Panc1 (cell line): ENCODE measurements at regions not wholly inside any gene's neighbourhood (a gene's known extent, or its start where the extent isn't known, plus 50 kb on each side); places are given as distances from the start of the nearest gene placed in this dataset.

Experiments
- ATAC-seq: fragments of 200-7000 bp; cut with Tn5 transposase; 2 replicates; pipeline ENCODE4 v1.9.1; 2020; ENCODE audit warnings: mild to moderate bottlenecking, moderate library complexity
- BruUV-seq: library from RNA; stranded (reverse); fragments of 400-500 nt; replicated peaks from 2 replicates; lab custom pipeline; 2021; lab: Mats Ljungman, UMichigan
- CTCF ChIA-PET: fragments of 300-600 bp; sonication (Branson Sonifier 250); formaldehyde crosslinking; loops from one replicate; lab custom pipeline; 2022; ENCODE audit warnings: antibody characterized with exemption; lab: Charles Lee
- POLR2A ChIA-PET: fragments of 300-600 bp; sonication (Branson Sonifier 250); formaldehyde crosslinking; loops from one replicate; lab custom pipeline; 2022; ENCODE audit warnings: antibody characterized with exemption; lab: Charles Lee
- DNase-seq: peaks from one replicate; pipeline ENCODE4 v3.0.0-alpha.2; 2010; ENCODE audit warnings: low read depth, low spot score
- H3K27ac ChIP-seq: 2 replicates; pipeline ENCODE4 v1.5.1; 2011; ENCODE audit warnings: mild to moderate bottlenecking, low read length, inconsistent platforms
- H3K27me3 ChIP-seq: fragments of 200-500 bp; sonication (Bioruptor generic); 2 replicates; pipeline ENCODE4 v1.6.0; 2014; ENCODE audit warnings: low read length, inconsistent platforms; ENCODE audit not compliant: control insufficient read depth, insufficient read depth
- H3K36me3 ChIP-seq: fragments of 200-500 bp; sonication (Bioruptor generic); 2 replicates; pipeline ENCODE4 v1.5.1; 2014; ENCODE audit warnings: inconsistent platforms, mild to moderate bottlenecking, low read length, moderate library complexity; ENCODE audit not compliant: control insufficient read depth, insufficient read depth
- H3K4me1 ChIP-seq: 2 replicates; pipeline ENCODE4 v1.5.1; 2011; ENCODE audit warnings: inconsistent platforms, mild to moderate bottlenecking, low read length, moderate library complexity; ENCODE audit not compliant: control insufficient read depth, insufficient read depth
- H3K4me3 ChIP-seq, 2 experiments: 2 replicates each; pipeline ENCODE4 v1.5.1; 2011 to 2012; ENCODE audit warnings: low read depth in 2 of 2, low read length in 2 of 2, mild to moderate bottlenecking in 2 of 2, inconsistent platforms in 1 of 2, moderate library complexity in 1 of 2
- H3K9me3 ChIP-seq: fragments of 200-500 bp; sonication (Bioruptor generic); 2 replicates; pipeline ENCODE4 v1.5.1; 2014; ENCODE audit warnings: low read depth, mild to moderate bottlenecking, inconsistent platforms, low read length, moderate library complexity; ENCODE audit not compliant: control insufficient read depth, insufficient read depth
- POLR2AphosphoS5 ChIP-seq: IDR thresholded peaks from 2 replicates; pipeline ENCODE4 v1.6.1; 2012; ENCODE audit warnings: mild to moderate bottlenecking, low read depth, low read length, moderate library complexity
- SIN3A ChIP-seq: IDR thresholded peaks from 2 replicates; pipeline ENCODE4 v1.6.1; 2012; ENCODE audit warnings: low read depth, mild to moderate bottlenecking, low read length, moderate library complexity, borderline replicate concordance; ENCODE audit not compliant: insufficient read depth
- TCF7L2 ChIP-seq: IDR thresholded peaks from 2 replicates; pipeline ENCODE4 v1.6.1; 2011; ENCODE audit warnings: mild to moderate bottlenecking, low read depth, low read length, inconsistent platforms
- in situ Hi-C: cut with HindIII; loops from 2 replicates; pipeline ENCODE4 v1.10.0; 2016; ENCODE audit warnings: low sequenced_read_pairs, low pct_unique_long_range_greater_than_20kb
- intact Hi-C: fragments of 100-400 bp; cut with micrococcal nuclease; formaldehyde crosslinking; loops from one replicate; pipeline ENCODE4 v1.10.0; 2022; ENCODE audit not compliant: unreplicated experiment
- TF ChIP-seq, protein P1 (sequence below), 2 experiments: IDR thresholded peaks; 2 replicates each; pipeline ENCODE4 v1.6.1; 2011 to 2012; ENCODE audit warnings: low read depth in 2 of 2, control low read depth in 1 of 2, low read length in 1 of 2, mild to moderate bottlenecking in 1 of 2, moderate library complexity in 1 of 2; ENCODE audit not compliant: insufficient read depth in 1 of 2
- TF ChIP-seq, protein P2 (sequence below): fragments of 450-650 bp; IDR thresholded peaks from 2 replicates; pipeline ENCODE4 v1.5.1; 2017; ENCODE audit warnings: mild to moderate bottlenecking

DNA sequence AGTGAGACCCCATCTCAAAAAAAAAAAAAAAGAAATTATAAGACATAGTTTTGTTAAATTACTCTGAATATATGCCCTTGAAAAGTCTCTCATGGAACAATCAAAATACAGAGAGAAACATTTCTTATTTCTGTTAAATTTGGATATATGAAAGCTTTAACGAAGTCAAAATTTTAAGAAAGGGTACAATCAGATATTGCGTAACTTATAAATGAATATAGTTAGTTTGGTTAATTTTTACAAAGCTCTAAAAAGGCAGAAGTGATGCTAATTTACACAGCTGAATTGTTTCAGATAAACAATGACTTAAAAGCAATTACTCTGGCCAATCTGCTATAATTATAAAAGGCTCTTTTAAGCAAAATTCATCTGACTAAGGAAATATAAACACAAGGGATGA, 611.6 kb upstream of the CCDC179 start:
- H3K9me3 ChIP-seq: no peaks in the 10 kb centered on the region
- in situ Hi-C loops (no loop called here), intact Hi-C loops (no loop called here)
- H3K27ac ChIP-seq: no peak overlapping the region
- DNase-seq (no peak), ATAC-seq (no peak)
- ChIA-PET POLR2A (interaction anchor here (0.7 kb wide), 1 partner anchor 12 kb away, joined by 7 read pairs; no protein-coding TSS in a partner anchor), CTCF (interaction anchor here (0.7 kb wide), 1 partner anchor 512 kb away, joined by 4 read pairs; no protein-coding TSS in a partner anchor)
- BruUV-seq: no TSS peak
- TF ChIP-seq, protein P1, sequence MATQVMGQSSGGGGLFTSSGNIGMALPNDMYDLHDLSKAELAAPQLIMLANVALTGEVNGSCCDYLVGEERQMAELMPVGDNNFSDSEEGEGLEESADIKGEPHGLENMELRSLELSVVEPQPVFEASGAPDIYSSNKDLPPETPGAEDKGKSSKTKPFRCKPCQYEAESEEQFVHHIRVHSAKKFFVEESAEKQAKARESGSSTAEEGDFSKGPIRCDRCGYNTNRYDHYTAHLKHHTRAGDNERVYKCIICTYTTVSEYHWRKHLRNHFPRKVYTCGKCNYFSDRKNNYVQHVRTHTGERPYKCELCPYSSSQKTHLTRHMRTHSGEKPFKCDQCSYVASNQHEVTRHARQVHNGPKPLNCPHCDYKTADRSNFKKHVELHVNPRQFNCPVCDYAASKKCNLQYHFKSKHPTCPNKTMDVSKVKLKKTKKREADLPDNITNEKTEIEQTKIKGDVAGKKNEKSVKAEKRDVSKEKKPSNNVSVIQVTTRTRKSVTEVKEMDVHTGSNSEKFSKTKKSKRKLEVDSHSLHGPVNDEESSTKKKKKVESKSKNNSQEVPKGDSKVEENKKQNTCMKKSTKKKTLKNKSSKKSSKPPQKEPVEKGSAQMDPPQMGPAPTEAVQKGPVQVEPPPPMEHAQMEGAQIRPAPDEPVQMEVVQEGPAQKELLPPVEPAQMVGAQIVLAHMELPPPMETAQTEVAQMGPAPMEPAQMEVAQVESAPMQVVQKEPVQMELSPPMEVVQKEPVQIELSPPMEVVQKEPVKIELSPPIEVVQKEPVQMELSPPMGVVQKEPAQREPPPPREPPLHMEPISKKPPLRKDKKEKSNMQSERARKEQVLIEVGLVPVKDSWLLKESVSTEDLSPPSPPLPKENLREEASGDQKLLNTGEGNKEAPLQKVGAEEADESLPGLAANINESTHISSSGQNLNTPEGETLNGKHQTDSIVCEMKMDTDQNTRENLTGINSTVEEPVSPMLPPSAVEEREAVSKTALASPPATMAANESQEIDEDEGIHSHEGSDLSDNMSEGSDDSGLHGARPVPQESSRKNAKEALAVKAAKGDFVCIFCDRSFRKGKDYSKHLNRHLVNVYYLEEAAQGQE (IDR thresholded peaks at IDR 0.05; ENCODE audit: insufficient read depth in 1 of 2, low read depth in 2 of 2, low read length in 1 of 2): no peak
- TF ChIP-seq, protein P2, sequence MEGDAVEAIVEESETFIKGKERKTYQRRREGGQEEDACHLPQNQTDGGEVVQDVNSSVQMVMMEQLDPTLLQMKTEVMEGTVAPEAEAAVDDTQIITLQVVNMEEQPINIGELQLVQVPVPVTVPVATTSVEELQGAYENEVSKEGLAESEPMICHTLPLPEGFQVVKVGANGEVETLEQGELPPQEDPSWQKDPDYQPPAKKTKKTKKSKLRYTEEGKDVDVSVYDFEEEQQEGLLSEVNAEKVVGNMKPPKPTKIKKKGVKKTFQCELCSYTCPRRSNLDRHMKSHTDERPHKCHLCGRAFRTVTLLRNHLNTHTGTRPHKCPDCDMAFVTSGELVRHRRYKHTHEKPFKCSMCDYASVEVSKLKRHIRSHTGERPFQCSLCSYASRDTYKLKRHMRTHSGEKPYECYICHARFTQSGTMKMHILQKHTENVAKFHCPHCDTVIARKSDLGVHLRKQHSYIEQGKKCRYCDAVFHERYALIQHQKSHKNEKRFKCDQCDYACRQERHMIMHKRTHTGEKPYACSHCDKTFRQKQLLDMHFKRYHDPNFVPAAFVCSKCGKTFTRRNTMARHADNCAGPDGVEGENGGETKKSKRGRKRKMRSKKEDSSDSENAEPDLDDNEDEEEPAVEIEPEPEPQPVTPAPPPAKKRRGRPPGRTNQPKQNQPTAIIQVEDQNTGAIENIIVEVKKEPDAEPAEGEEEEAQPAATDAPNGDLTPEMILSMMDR: no peak
- TF ChIP-seq TCF7L2 (no peak), SIN3A (no peak)
- no peaks in the 10 kb centered on the region for H3K4me1 ChIP-seq
- no peak overlapping the region for H3K4me3 ChIP-seq
- H3K36me3 ChIP-seq: no peaks in the 10 kb centered on the region
- no peaks in the 10 kb centered on the region for H3K27me3 ChIP-seq

DNA sequence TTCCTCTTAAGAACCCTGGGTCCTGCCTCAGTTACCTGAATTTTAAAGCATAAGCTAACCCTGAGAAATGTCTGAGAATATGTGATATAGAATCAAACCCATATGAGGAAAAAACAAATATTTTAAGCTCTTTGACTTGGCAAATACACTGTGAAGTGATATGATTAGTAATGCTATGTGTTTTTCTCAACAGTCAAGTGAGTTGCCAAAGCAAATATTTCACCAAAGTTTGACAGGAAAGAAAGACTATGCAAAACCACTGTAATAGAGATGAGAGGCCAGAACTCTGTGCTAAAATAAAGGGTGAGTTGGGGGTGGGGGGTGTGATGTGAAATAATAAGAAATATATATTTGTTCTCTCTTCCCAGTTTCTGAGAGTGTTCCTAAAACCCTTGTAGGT, 613.5 kb upstream of the CCDC179 start:
- intact Hi-C loops (no loop called here), in situ Hi-C loops (no loop called here)
- Histone ChIP-seq H3K4me1 (no peaks in the 10 kb centered on the region), H3K36me3 (no peaks in the 10 kb centered on the region), H3K27ac (no peak overlapping the region), H3K9me3 (no peaks in the 10 kb centered on the region), H3K27me3 (no peaks in the 10 kb centered on the region), H3K4me3 (no peak overlapping the region)
- CTCF ChIA-PET: no interaction called here
- DNase-seq (no peak), ATAC-seq (no peak)
- POLR2A ChIA-PET: no interaction called here
- TF ChIP-seq, protein P2: no peak
- TF ChIP-seq POLR2AphosphoS5 (no peak), TCF7L2 (no peak), SIN3A (no peak)
- TF ChIP-seq, protein P1 (IDR thresholded peaks at IDR 0.05; ENCODE audit: insufficient read depth in 1 of 2, low read depth in 2 of 2, low read length in 1 of 2): no peak
- no TSS peak for BruUV-seq
